SIG-M5 treated with dmso at 0.1 percent for 504 hours (cell line): ENCODE measurements at regions not wholly inside any gene's neighbourhood (a gene's known extent, or its start where the extent isn't known, plus 50 kb on each side); places are given as distances from the start of the nearest gene placed in this dataset.

Experiments
- DNase-seq: peaks from one replicate; lab custom pipeline; 2025; ENCODE audit not compliant: unreplicated experiment; lab: John Stamatoyannopoulos, UW

- no peak for DNase-seq
These were observed 408.4 kb upstream of the SALL3 start for GRCh38 chr18:78571063-78571785.

- no peak for DNase-seq
These were observed 407.7 kb upstream of the SALL3 start for GRCh38 chr18:78571831-78572347.

GRCh38 chr18:78573773-78574172 lies 405.8 kb upstream of the SALL3 start:
- DNase-seq, result no peak

- no peak for DNase-seq
These were observed 402.7 kb upstream of the SALL3 start for GRCh38 chr18:78576967-78577366.

- DNase-seq, result no peak
These were observed 400.2 kb upstream of the SALL3 start for GRCh38 chr18:78579449-78579848.

- DNase-seq, result no peak
These were observed 399.6 kb upstream of the SALL3 start for GRCh38 chr18:78579854-78580577.

- DNase-seq, result no peak
These were observed 398.7 kb upstream of the SALL3 start for GRCh38 chr18:78580835-78581339.

GRCh38 chr18:78582181-78582709 lies 397.4 kb upstream of the SALL3 start:
- DNase-seq, result no peak

GRCh38 chr18:78582898-78583738 lies 396.5 kb upstream of the SALL3 start:
- no peak for DNase-seq

- DNase-seq, result no peak
These were observed 395.7 kb upstream of the SALL3 start for GRCh38 chr18:78583739-78584458.

GRCh38 chr18:78584459-78585022 lies 395.1 kb upstream of the SALL3 start:
- no peak for DNase-seq

- DNase-seq, result no peak
These were observed 393.0 kb upstream of the SALL3 start for GRCh38 chr18:78586586-78586985.

GRCh38 chr18:78587096-78587495 lies 392.5 kb upstream of the SALL3 start:
- no peak for DNase-seq

GRCh38 chr18:78587626-78588600 lies 391.7 kb upstream of the SALL3 start:
- no peak for DNase-seq

GRCh38 chr18:78589916-78590437 lies 389.6 kb upstream of the SALL3 start:
- no peak for DNase-seq

GRCh38 chr18:78595453-78595852 lies 384.2 kb upstream of the SALL3 start:
- no peak for DNase-seq

GRCh38 chr18:78595924-78596573 lies 383.6 kb upstream of the SALL3 start:
- no peak for DNase-seq

- DNase-seq, result no peak
These were observed 382.7 kb upstream of the SALL3 start for GRCh38 chr18:78596794-78597345.
